ENCODE measurements at regions not wholly inside any gene's neighbourhood (a gene's known extent, or its start where the extent isn't known, plus 50 kb on each side); places are given as distances from the start of the nearest gene placed in this dataset.

DNA sequence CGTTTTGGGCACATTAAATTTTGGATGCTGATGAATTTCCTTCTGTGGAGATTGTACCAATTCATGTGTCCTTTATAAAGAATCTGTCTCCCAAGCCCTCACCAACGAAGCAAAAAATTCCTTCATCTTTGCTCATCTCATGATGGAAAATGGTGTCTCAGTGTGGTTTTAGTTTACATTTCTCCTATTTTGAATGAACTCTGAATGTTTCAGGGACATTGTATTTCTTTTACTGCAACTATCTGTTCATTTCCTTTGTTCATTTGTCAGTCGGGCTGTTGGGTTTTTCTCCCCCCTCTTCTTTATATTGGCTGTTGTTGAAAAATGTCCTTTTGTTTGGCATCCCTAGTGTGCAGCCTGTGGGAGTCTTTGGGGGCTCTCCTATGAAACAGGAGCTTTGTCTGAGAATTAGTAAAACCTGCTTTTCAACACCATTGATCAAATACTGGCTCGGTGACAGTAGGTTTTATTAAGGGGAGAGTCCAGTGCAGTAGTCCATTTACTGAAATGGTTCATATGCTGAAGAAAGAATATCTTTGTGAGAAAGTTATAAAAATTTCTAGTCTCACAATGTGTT is 91.3 kb upstream of the C1QTNF9B start:
- no peak overlapping the region for H3K4me3 ChIP-seq (ENCODE audit: control insufficient read depth, low read depth, low read length)
- TF ChIP-seq, protein P1, sequence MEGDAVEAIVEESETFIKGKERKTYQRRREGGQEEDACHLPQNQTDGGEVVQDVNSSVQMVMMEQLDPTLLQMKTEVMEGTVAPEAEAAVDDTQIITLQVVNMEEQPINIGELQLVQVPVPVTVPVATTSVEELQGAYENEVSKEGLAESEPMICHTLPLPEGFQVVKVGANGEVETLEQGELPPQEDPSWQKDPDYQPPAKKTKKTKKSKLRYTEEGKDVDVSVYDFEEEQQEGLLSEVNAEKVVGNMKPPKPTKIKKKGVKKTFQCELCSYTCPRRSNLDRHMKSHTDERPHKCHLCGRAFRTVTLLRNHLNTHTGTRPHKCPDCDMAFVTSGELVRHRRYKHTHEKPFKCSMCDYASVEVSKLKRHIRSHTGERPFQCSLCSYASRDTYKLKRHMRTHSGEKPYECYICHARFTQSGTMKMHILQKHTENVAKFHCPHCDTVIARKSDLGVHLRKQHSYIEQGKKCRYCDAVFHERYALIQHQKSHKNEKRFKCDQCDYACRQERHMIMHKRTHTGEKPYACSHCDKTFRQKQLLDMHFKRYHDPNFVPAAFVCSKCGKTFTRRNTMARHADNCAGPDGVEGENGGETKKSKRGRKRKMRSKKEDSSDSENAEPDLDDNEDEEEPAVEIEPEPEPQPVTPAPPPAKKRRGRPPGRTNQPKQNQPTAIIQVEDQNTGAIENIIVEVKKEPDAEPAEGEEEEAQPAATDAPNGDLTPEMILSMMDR (IDR thresholded peaks at IDR 0.05; ENCODE audit: control insufficient read depth, insufficient read depth, low read depth, low read length, missing control alignments): no peak
- no peak for DNase-seq (ENCODE audit: low read depth)

DNA sequence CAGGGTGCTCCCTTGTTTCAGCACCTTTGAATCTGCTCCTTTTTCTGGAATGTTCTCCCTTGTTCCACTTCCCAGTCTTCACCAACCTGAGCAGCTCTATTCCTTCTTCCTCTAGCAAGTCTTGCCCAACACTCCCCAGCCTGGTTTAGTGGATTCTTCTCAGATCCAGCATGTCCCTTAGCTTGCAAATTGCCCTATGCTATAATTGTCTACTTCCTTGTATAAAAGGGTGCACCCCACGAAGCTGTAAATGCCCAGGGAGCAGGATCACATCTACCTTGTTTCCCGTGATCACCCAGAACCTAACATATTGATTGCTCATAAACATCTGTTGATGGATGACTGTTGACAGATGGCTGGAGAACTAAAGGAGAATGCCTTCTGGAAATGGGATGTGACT is 93.2 kb upstream of the C1QTNF9B start:
- no peak for DNase-seq (ENCODE audit: low read depth)
- TF ChIP-seq, protein P1 (IDR thresholded peaks at IDR 0.05; ENCODE audit: control insufficient read depth, insufficient read depth, low read depth, low read length, missing control alignments): no peak
- no peak overlapping the region for H3K4me3 ChIP-seq (ENCODE audit: control insufficient read depth, low read depth, low read length)

DNA sequence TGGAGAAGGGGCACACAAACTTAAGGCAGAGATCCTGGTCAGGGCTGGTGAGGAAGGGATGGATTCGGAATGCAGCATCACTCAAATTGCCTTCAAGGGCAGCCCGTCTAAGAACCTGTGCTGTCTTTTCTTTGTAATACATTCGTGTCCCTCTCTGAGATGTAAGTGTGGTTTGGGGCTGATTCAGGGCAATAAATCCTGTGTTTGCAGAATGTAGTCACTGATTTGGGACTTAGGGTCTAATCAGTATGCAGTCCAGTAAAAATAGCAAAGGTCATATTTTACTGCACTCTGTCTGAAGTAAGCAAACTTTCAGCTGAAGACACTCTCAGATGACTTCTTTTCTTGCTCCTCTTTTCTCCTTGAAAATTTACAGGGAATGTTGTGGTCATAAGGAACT is 93.8 kb upstream of the C1QTNF9B start:
- TF ChIP-seq, protein P1 (IDR thresholded peaks at IDR 0.05; ENCODE audit: control insufficient read depth, insufficient read depth, low read depth, low read length, missing control alignments): no peak
- no peak for DNase-seq (ENCODE audit: low read depth)
- no peak overlapping the region for H3K4me3 ChIP-seq (ENCODE audit: control insufficient read depth, low read depth, low read length)

DNA sequence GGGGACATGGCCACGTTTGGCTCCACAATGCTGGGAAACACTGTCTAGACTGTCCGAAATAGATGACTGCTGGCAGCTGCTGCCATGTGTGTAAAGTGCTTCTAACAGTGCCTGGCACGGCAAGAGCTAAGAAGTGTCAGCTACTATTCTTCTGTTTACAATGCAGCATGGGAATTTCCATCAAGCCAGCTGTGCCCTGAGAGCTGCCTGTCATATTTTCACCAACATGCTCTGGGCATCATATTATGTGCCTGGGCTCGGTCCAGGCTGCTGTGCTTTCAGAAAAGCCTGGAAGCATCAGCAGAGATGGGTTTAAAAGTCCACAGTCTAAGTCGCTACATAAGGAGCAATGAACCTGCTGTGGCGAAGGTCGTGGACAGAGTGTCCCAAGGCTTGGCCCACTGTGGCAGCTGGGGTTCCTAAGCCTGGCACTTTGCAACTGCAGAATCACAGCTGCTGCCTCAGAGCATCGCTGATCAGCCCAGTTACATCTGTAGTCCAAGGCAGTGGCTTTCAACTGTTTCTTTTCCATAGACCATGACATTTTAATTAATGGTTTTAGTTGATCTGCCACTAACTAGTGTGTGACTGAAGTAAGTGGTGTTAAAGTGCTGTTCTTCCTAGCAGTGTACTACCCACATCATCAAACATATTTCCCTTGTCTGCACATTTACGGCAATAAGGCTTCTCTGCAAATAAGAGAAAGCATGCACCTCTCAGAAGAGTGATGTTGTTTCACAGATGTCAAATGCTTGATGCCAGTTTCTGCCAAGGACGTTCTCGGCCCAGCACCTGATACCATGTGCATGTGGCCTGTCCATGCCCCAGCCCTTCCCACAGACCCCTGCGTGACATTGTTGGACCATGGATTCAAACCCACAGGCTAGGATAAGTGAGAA is 95.7 kb upstream of the C1QTNF9B start:
- TF ChIP-seq, protein P1 (IDR thresholded peaks at IDR 0.05; ENCODE audit: control insufficient read depth, insufficient read depth, low read depth, low read length, missing control alignments): no peak
- no peak overlapping the region for H3K4me3 ChIP-seq (ENCODE audit: control insufficient read depth, low read depth, low read length)
- DNase-seq (ENCODE audit: low read depth): no peak

DNA sequence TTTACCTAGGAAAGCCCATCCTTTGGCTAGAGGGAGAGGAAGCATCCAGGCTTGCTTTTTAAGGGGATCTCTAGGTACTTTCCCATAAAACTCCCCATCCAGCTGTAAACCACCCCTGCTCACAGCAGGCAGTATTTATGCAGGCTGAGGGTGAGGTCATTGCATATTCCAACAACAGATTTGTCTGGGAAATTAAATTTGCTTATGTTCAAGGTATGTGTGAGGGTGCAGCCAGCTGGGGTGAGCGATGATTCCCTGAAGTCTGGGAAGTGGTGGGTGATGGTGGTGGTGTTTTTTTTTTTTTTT is 96.3 kb upstream of the C1QTNF9B start:
- H3K4me3 ChIP-seq (ENCODE audit: control insufficient read depth, low read depth, low read length): no peak overlapping the region
- no peak for DNase-seq (ENCODE audit: low read depth)
- TF ChIP-seq, protein P1 (IDR thresholded peaks at IDR 0.05; ENCODE audit: control insufficient read depth, insufficient read depth, low read depth, low read length, missing control alignments): no peak

DNA sequence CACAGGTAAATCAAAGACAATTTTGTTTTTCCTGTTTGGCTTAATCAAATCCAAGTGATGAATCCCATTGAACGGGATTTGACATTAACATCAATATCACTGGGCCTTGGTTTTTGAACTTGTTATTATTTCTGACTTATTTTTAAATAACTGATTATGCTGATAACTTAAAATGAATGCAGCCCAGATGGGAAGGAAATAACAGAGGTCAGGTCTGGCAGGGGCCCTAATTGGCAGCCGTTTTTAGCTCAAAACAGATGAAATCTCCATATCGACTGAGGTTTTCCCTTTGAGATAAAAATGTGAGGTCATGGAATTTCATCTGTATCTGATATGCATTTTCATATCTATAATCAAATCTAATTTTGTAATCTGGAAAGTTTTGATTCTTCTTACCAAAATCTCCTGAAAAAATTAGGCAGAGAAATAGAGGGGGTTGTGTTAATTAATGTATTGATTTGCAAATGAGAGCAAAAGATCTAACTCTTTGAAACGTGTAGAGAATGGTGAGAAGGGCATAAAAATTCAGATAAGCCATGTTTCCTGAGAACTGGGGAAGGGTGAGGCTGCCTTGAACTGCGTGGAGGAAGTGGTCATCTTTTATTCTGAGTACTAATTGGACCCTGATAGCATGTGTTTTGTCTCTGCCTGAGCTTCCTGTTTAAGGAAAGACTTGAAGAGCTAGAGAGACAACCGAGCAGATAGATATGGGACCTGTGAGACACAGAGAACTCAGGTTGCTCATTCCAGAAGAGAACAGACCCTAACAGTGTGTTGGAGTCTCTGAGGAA is 98.2 kb upstream of the C1QTNF9B start:
- no peak overlapping the region for H3K4me3 ChIP-seq (ENCODE audit: control insufficient read depth, low read depth, low read length)
- TF ChIP-seq, protein P1 (IDR thresholded peaks at IDR 0.05; ENCODE audit: control insufficient read depth, insufficient read depth, low read depth, low read length, missing control alignments): no peak
- no peak for DNase-seq (ENCODE audit: low read depth)

Measured in AG09309 (cell line).